Transverse colon (tissue), 4 donors: ENCODE measurements at regions not wholly inside any gene's neighbourhood (a gene's known extent, or its start where the extent isn't known, plus 50 kb on each side); places are given as distances from the start of the nearest gene placed in this dataset.
A peak's percentile ranks its signal among the peaks of the same experiment; 100 is the strongest.

ENCODE experiments used
- DNase-seq: peaks from one replicate; pipeline ENCODE4 v3.0.0-alpha.2; 2019
- H3K27ac ChIP-seq, 4 donors: fragments of 200-600 bp; sonication (generic); 2 replicates each; pipeline ENCODE4 v1.5.1; 2016 to 2018; ENCODE audit warnings: inconsistent platforms in 4 of 4
- H3K27me3 ChIP-seq: fragments of 200-600 bp; sonication (generic); 2 replicates; pipeline ENCODE4 v1.5.1; 2017; ENCODE audit warnings: inconsistent platforms
- H3K36me3 ChIP-seq, 4 donors: fragments of 200-600 bp; sonication (generic); 2 replicates each; pipeline ENCODE4 v1.5.1; 2017 to 2019; ENCODE audit warnings: inconsistent platforms in 4 of 4
- H3K4me1 ChIP-seq, 4 donors: fragments of 200-600 bp; sonication (generic); 2 replicates each; pipeline ENCODE4 v1.5.1; 2017 to 2020; ENCODE audit warnings: inconsistent platforms in 4 of 4
- H3K4me3 ChIP-seq, 4 donors: fragments of 200-600 bp; sonication (generic); 1 replicate in 1 of 4; 2 replicates in 3 of 4; pipeline versions ENCODE4 v1.5.1 to v1.6.1; 2017 to 2019; ENCODE audit warnings: inconsistent platforms in 4 of 4
- H3K9me3 ChIP-seq, 2 donors: fragments of 200-600 bp; sonication (generic); 2 replicates each; pipeline ENCODE4 v1.5.1; 2017 to 2019; ENCODE audit warnings: inconsistent platforms in 2 of 2
- EP300 ChIP-seq: sonication (generic); formaldehyde crosslinking; IDR thresholded peaks from one replicate; pipeline ENCODE4 v1.6.1; 2017; ENCODE audit warnings: antibody characterized with exemption, low read depth
- POLR2A ChIP-seq: fragments of 450-650 bp; IDR thresholded peaks from one replicate; pipeline ENCODE4 v1.6.1; 2016; ENCODE audit warnings: antibody characterized with exemption, mild to moderate bottlenecking, moderate library complexity
- POLR2AphosphoS5 ChIP-seq, 3 donors: sonication (generic); formaldehyde crosslinking; IDR thresholded peaks; one replicate each; pipeline ENCODE4 v1.6.1; 2016; ENCODE audit warnings: antibody characterized with exemption in 3 of 3
- WGBS, 2 donors: methylation state at CpG; one replicate each; pipeline ENCODE4 v1.1.5; 2018; ENCODE audit warnings: low coverage in 1 of 2; 5-methylcytosine and 5-hydroxymethylcytosine counted together
- in situ Hi-C, 4 donors: fragments of 200-750 bp; cut with MboI; loops; one replicate each; pipeline versions ENCODE4 v1.15.0 to v1.15.1; 2017; ENCODE audit warnings: low sequenced_read_pairs in 3 of 4, low pct_ligation_motif_present in 1 of 4, low pct_unique_long_range_greater_than_20kb in 1 of 4
- intact Hi-C: fragments of 100-400 bp; cut with DNase I; formaldehyde crosslinking; loops from one replicate; pipeline ENCODE4 v1.15.1; 2023; ENCODE audit warnings: low total_unique reads
- TF ChIP-seq, protein P1 (sequence below), 5 experiments: fragments of 200-600 bp in 3 of 5; fragments of 450-650 bp in 2 of 5; sonication (generic) in 3 of 5; IDR thresholded peaks; 1 replicate in 2 of 5; 2 replicates in 3 of 5; pipeline ENCODE4 v1.5.1; 2016 to 2017; ENCODE audit warnings: antibody characterized with exemption in 5 of 5, inconsistent platforms in 3 of 5, mild to moderate bottlenecking in 2 of 5, moderate library complexity in 1 of 5

DNA sequence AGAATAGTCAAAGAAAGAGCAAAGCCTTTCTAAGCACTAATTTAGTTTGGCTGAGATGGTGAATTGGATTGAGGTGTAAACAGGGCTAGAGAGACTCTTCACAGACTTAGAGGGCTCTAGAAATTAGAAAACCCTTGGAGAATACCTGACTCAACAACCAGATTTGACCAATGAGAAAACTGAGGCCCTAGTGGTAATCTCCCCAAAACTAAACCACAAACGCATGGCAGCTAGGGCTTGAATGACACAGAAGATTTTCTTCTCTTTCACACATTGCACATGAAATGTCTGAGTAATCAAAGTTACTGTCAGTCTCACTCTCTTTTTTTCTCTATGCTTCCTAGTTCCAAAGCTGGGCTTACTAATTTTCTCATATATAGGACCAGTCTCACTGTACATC lies 314.5 kb upstream of the KCNJ16 start:
- H3K4me1 ChIP-seq, result no peaks in the 10 kb centered on the region
- no peak overlapping the region for H3K27ac ChIP-seq
- in situ Hi-C loops, result no loop called here
- H3K4me3 ChIP-seq, result no peak overlapping the region
- intact Hi-C loops, result no loop called here
- no peaks in the 10 kb centered on the region for H3K36me3 ChIP-seq
- H3K27me3 ChIP-seq, result no peaks in the 10 kb centered on the region
- DNase-seq, result no peak
- 74 to 91% methylated on average over 1 of the region's 1 CpG for whole genome bisulfite sequencing, 2 donors
- TF ChIP-seq POLR2A (no peak), EP300 (no peak), POLR2AphosphoS5 (IDR thresholded peaks at IDR 0.05) (no peak)
- TF ChIP-seq, protein P1, sequence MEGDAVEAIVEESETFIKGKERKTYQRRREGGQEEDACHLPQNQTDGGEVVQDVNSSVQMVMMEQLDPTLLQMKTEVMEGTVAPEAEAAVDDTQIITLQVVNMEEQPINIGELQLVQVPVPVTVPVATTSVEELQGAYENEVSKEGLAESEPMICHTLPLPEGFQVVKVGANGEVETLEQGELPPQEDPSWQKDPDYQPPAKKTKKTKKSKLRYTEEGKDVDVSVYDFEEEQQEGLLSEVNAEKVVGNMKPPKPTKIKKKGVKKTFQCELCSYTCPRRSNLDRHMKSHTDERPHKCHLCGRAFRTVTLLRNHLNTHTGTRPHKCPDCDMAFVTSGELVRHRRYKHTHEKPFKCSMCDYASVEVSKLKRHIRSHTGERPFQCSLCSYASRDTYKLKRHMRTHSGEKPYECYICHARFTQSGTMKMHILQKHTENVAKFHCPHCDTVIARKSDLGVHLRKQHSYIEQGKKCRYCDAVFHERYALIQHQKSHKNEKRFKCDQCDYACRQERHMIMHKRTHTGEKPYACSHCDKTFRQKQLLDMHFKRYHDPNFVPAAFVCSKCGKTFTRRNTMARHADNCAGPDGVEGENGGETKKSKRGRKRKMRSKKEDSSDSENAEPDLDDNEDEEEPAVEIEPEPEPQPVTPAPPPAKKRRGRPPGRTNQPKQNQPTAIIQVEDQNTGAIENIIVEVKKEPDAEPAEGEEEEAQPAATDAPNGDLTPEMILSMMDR (IDR thresholded peaks at IDR 0.05), result no peak
- H3K9me3 ChIP-seq, result no peaks in the 10 kb centered on the region

DNA sequence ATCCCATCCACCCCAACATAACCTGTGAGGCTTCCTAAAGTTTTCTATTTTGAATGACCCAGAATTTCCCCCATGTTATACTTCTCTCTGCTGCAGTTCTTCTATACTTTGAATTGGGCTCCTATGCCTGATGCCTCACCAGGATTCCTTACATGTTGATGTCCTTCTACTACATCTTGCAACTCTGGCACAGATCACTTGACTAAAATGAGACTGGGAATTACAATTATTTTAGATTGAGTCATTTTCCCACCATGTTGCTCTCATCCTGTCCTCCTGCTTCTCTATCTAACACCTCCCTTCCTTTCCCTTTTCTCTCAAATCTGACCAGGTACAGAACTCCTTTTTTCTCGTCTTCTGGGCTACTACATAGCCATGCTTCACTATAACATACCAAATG lies 314.0 kb upstream of the KCNJ16 start:
- WGBS, 2 donors, result 34 to 40% methylated on average over 1 of the region's 1 CpG
- no peak for DNase-seq

DNA sequence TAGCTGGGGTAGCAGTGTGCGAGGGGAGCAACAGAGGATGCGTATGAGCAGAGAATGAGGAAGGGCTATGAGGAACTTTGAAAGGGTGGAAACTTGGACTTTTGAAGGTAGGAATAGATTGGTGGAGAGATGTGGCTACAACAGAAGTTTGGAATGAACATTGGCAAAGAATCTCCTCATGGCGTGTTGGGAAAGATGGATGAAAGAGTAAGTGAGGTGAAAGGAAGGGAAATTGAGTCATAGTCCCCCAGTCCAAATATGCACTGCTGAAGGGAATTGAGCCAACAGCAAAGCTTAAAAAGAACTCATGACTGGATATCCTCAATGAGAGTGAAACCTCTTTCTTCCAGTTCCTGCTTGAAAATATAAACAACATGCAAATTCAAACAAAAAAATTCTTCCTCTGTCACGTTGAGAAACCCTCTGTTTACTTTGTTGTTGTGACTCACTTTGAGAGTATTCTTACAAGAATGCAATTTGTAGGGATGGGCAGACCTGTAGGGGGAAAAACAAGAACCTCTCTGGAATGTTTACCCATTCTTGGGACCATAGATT lies 313.2 kb upstream of the KCNJ16 start:
- DNase-seq, result no peak
- Histone ChIP-seq H3K27me3 (no peaks in the 10 kb centered on the region), H3K36me3 (no peaks in the 10 kb centered on the region), H3K9me3 (no peaks in the 10 kb centered on the region), H3K4me3 (no peak overlapping the region), H3K4me1 (no peaks in the 10 kb centered on the region), H3K27ac (no peak overlapping the region)
- in situ Hi-C loops, result no loop called here
- 47 to 58% methylated on average over 4 of the region's 4 CpGs for WGBS, 2 donors
- intact Hi-C loops, result no loop called here
- TF ChIP-seq POLR2AphosphoS5 (IDR thresholded peaks at IDR 0.05), result peak in 2 of 3 donors; percentile 16 to 35
- TF ChIP-seq, protein P1 (IDR thresholded peaks at IDR 0.05), result no peak

More for the DNA sequence above, 314.0 kb upstream of the KCNJ16 start:
- Histone ChIP-seq H3K9me3 (no peaks in the 10 kb centered on the region), H3K4me1 (no peaks in the 10 kb centered on the region), H3K4me3 (no peak overlapping the region), H3K36me3 (no peaks in the 10 kb centered on the region), H3K27ac (no peak overlapping the region), H3K27me3 (no peaks in the 10 kb centered on the region)
- in situ Hi-C loops, result no loop called here
- TF ChIP-seq POLR2A, result no peak
- TF ChIP-seq, protein P1 (IDR thresholded peaks at IDR 0.05), result no peak
- no peak for TF ChIP-seq EP300
- no peak for TF ChIP-seq POLR2AphosphoS5 (IDR thresholded peaks at IDR 0.05)
- intact Hi-C loops, result no loop called here

DNA sequence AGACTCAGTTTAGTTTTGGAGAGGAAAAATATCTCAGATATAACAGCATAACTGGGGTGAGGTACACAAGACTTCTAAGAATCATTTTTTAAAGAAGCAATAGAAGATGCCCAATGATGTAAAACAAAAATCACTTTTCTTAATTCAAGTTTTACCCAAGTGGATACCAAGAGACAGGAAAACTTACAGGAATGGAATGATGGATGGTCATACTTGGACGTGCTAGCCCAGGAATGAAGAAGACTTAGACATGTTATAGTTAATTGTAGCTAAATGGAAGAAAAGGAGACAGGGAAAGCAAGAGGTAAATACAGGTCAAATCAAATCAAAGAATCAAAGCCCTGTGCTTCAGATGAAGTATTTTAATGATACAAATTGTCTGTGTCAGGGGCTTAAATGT lies 312.7 kb upstream of the KCNJ16 start:
- no peak for DNase-seq
- no peak overlapping the region for H3K27ac ChIP-seq
- no peaks in the 10 kb centered on the region for H3K27me3 ChIP-seq
- in situ Hi-C loops, result no loop called here
- 42 to 50% methylated on average over 1 of the region's 1 CpG for WGBS, 2 donors
- no peak for TF ChIP-seq POLR2A
- TF ChIP-seq, protein P1 (IDR thresholded peaks at IDR 0.05), result no peak
- TF ChIP-seq POLR2AphosphoS5 (IDR thresholded peaks at IDR 0.05), result no peak
- TF ChIP-seq EP300, result no peak
- H3K4me3 ChIP-seq, result no peak overlapping the region
- no peaks in the 10 kb centered on the region for H3K9me3 ChIP-seq
- no peaks in the 10 kb centered on the region for H3K36me3 ChIP-seq
- H3K4me1 ChIP-seq, result no peaks in the 10 kb centered on the region
- intact Hi-C loops, result no loop called here
